ENCODE measurements at regions not wholly inside any gene's neighbourhood (a gene's known extent, or its start where the extent isn't known, plus 50 kb on each side); places are given as distances from the start of the nearest gene placed in this dataset.
A peak's percentile ranks its signal among the peaks of the same experiment; 100 is the strongest.
"Not testable (repeated sequence)": the region's sequence is repeated elsewhere in the genome, so short reads cannot be mapped to it uniquely, and the experiment has no call there.

DNA sequence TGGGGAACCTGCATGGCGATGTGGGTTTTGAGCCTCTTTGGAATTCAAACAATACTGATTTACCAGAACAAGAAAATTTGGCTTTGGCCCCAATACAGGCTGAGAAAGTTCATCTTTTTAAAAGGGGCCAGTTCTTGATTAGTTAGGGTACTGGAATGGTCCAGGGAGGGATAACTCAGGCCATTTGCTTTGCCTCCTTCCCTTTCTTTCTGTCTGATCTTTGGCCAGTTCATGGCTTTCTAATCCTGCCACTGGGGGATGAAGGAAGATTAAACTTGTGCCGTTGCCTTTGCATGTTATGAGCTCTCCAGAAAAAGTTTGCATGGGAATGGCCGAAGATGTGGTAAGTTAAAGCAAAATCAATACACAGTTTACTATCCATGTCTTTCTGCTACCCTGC is 78.4 kb downstream of the ADAMTS15 start:
- no peak for DNase-seq

DNA sequence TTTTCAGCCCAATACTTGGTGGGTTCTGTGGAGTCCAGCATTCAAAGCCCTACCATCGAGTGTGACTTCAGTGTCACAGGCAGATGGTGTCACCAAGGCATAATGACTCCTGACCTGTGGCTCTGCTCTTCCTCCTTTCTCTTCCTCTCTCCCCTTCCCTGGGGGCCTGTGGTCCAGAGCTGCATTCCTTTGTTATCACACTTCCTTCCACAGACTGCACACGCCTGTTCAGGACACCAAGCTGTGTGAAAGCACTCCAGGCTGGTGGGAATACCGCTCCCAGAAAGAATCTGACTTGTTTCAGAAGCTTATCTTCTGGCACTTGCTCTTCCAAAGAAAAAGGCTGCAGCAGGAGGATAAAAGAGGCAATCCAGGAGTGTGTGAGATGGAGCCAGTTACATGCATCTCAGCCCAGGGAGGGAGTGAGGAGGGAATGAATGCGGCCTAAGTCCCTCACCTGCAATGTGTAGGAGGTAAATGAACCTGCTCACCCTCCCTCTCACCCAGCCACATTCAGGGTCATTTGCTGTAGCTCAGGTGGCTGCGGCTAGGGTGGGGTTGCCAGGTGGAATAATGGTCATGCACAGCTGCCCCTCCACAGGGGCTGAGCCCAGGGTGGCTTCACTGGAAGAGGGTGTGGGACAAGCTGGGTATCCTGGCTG is 79.3 kb downstream of the ADAMTS15 start:
- DNase-seq = peak; percentile 47 to 64 (median 60)

DNA sequence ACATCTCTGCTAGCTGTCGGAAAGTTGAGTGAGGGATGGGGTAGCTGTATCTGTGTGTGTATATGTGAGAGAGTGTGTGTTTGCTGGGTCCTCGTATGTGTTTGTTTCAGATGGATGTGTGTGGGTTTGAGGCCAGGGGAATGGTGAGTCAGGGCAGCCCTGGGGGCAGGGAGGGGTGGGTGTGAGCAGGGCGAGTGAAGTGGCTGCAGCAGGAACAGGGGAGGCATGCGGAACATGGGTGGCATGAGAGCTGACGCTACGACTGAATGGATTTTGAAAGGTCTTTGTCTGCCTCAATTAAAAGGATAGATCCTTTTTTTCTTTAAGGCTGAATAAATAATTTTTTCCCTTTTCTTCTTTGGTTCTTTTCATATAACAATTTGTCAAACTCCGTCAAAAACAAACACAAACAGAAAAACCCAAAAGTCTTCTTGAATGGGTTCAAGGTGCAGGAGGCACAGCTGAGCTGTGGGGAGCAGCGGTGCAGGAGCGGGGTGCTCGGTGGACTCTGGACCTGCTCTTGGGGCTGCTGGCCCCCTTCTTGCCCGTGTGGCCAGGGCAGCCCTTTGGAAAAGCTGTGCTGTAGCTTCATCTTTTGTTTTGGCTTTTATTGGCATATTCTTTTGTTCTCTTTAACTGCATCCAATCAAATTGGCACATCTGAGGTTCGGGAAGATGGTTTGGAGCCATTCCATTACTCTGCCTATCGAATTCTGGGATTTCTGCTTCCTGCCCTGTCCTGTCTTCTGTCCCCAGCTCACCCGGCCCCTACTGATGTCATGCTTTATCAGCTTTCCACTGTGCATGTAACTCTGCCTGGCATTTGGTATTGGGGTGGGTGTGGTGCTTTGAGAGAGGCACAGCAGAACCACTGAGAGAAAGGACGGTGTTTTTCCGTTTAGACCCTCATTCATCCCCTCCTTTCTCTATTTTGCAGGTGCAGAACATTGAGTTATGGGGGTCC is 80.1 kb downstream of the ADAMTS15 start:
- DNase-seq = no peak

DNA sequence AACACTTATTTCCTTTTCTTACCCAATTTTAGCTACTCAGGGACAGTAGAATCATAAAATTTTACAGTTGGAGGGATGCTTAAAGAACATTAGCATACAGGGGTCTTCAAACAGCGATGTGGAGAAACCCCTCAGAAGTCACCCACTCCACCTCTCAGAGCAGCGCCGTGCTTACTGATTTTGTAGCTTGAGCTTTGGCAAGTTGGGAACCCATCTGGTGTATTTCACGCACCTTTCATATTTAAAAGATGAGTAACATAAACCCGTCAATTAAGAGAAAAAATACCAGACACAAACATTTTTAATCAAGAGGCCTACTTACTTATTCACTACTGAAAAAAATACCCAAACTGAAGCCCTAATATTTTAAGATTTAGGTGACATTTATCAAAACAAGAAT is 80.9 kb downstream of the ADAMTS15 start:
- DNase-seq = no peak

DNA sequence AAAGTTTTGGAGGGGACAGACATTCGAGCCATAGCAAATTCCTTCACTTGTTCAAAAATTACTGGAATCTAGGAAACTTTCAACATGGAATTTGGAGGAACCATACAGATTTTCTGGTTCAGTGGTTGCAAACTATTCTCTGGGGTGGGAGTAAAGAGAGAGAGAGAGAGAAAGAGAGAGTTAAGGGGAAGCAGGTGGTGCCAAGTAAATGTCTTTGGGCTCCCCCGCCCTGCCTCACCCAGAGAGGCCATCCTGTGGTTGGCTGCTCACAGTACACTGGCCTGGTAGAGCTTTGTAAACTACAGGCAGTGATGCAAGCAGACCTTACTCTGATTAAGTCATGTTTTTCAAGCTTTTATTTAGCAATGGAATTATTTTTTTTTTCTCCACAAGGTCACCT is 82.6 kb downstream of the ADAMTS15 start:
- peak in 1 of 4 experiments; percentile 7 for DNase-seq

DNA sequence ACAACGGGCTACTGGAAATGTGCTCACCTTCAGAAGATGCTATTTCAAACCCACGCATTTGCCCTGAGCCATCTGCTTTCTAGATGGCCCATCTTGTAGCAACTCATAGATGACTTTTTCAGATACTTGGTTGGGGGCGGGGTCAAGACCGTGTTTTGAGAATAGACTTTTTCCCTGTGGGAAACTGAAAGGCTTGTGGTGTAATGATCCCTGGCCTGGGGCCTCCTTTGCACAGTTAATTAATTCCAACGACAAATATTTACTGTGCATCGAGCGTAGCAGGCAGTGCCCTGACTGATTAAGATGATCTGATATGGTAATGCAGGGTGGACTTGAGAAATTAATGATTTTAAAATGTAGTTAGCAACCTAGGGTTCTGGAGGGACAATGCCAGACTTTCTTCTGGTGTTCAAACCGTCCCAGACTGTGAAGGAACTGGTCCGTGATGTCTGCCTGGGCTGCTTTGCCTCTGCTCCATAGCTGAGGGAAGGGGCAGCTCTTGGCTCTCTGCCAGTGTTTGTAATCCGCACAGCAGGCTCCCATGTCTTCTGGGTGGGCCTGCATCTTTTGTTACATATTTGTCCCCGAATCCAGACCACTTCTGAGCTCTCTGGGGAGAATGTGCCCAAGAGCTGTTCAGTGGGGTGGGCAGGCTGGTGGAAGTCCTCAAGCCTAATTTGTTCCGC is 84.8 kb downstream of the ADAMTS15 start:
- DNase-seq = no peak

DNA sequence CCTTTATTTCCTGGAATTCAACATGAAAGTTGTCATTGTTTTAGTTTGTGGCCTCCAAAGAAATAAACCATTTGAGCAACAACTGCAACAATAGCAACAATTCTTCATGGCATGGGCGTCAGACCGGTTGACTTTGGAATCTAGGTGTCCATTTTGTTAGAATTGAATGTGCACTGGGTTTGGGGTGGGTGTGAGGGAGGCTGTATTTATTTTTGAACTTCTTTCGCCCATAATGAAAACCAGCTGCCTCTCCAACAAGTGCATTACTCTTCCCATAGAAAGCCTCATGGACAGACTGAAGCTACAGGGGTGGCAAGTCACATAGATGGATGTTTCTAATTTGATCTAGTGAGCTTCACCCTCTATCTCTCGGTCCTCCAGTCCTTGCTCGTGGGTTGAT is 85.4 kb downstream of the ADAMTS15 start:
- no peak for DNase-seq

DNA sequence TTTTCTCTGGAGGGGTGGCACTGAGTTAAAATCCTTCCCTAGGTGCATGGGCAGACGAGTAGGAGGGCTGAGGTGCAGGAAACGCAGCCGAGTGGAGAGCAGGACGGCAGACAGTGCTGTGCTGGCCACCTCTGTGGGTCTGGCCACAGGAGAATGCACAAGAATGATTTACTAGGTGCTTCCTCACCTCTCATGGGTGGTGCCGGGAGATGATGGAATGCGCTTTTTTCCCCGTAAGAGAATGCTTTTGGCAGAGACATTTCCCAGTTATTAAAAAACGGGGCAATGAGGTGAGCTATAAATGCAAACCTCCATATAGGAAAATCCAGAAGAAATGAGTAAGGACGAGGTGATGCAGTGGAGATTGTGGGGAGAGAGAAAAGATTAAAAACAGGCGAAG is 86.1 kb downstream of the ADAMTS15 start:
- DNase-seq = no peak

DNA sequence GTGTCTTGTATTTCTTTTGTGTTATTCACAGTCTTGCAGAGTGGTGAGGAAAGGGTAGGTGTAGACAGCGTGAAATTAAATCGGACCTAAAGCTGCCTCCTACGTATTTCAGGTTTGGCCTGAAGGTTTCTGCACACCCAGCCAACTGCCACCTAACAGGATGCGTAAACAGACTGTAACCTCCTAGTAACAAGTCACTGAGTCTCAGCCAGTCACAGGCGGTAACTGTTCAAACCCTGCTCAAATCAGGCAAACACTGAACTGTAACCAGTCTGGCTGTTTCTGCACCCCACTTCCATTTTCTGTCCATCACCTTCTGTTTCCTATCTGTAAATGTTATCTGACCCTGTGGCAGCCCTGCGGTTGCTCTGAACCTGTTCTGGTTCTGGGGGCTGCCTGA is 87.1 kb downstream of the ADAMTS15 start:
- no peak for DNase-seq

DNA sequence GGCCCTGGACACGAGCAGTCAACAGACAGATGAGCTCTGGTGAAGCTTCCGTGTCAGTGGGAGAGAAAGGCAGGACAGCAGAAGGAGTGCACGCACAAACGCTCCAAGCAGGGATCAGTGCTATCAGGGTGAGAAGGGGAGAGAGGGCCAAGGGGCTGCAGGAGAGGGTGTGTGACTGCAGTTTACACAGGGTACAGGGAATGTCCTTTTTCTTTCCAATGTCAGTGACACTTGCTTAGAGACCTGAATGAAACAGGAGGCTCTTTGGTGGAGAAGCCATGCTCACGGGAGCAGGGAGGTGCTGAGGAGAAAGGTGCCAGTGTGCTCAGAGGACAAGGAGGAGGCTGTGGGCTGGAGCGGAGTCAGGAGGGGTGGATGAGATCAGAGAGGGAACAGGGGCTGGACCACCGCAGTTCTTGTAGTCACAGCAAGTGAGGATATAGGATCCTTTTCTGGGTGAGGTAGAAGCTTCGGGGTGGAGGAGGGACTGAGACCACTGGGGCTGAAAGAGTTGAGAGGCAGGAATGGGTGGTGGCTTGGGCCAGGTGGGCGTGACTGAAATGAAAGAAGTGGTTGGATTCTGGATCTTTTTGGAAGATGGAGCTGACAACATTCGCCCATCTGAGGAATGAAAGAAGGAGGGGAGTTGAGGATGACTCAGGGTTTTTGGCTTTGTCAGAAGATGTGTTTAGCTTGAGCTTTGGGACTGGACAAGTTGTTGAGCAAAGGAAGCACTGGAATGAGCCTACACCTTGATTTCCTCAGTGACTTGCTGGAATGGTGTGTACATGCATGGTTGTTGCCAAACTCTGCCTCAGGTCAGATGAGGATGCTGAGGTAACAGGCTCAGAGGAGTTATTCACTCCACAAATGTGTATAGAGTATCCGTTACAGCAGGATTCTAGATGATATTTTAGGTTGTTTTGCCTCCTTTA is 87.9 kb downstream of the ADAMTS15 start:
- DNase-seq = no peak

DNA sequence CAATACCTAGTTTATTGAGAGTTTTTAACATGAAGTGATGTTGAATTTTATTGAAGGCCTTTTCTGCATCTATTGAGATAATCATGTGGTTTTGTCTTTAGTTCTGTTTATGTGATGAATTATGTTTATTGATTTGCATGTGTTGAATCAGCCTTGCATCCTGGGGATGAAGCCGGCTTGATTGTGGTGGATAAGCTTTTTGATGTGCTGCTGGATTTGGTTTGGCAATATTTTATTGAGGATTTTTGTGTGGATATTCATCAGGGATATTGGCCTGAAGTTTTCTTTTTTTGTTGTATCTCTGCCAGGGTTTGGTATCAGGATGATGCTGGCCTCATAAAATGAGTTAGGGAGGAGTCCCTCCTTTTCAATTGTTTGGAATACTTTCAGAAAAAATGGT is 91.2 kb downstream of the ADAMTS15 start:
- not testable (repeated sequence) for DNase-seq

DNA sequence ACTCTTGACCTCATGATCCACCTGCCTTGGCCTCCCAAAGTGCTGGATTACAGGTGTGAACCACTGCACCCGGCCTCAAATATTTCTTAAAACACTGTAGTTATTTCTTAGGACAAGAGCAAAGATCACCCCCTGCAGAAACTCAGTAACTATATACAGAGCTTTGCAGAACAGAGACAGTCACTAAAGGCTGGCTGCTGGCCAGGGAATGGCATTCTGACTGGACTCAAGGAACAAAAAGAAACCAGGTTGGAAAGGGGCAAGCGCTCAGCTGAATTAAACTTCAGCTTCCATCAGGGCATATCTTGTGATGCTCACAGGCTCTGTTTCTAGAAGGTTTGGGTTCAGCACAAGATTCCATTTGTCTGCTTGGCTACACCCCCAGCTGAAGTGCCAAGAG is 95.8 kb downstream of the ADAMTS15 start:
- DNase-seq = no peak

DNA sequence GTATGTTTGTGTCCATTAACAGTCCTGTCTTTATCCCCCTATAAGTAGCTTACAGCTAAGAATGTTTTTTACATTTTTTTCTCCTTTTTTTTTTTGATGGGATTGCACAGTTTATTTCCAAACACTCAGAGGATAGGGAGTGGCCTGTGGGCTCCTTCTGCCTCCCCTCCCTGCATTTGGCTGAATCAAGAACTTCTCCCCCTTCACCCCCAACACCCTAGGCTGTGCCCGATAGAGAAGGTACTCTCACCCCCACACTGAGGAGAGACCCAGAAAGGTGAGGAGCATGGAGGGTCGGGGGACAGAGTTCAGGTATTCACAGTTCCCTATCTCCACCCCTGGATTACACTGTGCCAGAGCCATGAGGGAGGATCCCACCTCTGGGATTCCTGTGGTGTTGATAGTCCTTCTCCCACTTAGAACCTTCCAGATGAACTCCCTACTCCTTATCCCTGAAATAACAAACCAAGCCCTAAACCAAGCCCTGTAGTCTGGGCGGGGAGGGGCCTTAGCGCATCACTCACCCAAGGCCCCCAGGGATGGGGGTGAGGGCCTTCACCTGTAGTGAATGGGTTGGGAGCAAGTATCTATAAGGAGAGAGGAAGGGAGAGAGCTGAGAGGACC is 97.1 kb downstream of the ADAMTS15 start:
- no peak for DNase-seq

DNA sequence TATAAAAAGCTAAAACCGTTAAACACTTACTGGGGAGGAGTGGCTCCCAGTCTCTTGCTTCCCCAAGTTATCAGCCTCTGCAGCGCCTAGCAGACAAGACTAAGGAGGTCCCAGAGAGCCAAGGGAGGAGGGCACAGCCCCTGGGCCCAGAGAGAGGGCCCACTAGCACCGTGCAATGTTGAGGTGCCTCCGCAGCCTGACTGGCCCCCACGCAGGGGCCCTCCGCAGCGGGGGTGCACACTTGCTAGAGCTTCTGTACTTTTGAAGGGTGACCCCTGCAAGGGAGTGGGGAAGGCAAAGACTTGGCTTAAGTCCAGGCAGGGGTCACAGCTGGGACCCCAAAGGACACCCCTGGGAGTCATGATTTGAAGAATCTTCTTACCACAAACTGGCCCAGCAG is 98.0 kb downstream of the ADAMTS15 start:
- no peak for DNase-seq

DNA sequence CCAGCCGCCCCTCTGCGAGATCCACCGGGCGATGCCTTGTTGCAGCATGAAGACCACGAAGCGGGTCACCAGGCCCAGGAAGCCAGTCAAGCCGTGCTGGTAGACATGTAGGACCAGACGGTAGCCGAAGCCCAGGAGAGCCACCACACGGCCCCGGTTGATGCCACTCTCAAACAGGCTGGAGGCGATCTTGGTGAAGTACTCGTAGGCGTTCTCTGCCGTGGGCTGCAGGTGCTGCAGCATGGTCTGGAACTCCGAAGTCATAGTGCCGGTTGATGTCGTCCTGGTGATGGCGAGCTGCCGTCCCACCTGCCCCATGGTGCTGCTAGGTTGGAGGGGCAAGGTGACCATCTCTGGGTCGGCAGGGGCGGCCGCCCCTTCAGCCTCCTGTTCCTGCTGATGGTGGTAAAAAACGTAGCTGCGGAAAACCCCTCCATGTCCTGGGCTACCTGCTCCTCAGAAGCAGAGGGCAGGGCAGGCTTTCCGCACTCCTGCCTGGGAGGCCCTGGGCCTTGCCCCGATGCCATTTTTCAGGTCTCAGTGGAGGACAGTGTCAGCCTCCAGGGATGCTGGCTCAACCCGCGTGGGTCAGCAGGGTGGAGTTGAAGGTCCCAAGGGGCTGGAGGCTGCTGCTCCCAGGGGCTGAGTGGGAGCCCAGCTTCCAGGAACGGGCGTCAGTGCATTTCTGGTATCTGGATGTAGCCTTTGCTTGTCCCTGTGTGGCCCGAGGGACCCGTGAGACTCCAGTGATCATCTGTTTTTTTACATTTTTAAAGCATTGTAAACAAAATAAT is 98.7 kb downstream of the ADAMTS15 start:
- DNase-seq = no peak

DNA sequence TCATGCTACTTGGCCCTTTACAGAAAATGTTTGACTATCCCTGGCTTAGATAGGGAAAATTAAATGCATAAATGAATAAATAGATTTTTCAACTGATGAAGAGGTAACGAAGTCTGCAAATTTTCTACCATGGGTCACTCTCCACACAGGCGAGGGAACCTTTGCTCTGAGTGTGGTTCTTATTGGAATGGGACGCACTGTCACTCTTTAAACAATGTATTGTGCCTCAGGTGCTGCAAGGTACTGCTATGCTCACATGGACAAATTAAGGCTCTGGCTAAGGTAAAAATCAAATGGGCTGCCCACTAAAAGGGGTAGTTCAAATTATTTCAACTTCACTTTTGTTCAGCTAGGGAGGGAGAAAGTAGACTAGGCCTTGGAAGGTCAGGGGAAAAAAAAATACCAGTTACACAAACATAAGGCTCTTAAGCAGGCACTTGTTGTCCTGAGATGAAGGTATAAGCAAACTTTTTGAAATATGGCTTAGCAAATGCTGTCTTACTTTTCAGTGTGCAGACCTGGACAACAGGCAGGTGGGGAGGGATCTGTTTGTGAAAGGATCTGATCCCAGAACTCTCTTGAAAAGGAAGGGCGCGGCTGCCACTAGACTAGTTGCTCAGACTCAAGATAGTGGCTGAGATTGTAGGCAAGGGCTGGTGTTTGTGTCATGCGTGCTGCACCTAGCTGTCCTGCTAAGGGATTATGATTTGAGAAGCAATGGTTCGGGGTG is 99.5 kb downstream of the ADAMTS15 start:
- no peak for DNase-seq

DNA sequence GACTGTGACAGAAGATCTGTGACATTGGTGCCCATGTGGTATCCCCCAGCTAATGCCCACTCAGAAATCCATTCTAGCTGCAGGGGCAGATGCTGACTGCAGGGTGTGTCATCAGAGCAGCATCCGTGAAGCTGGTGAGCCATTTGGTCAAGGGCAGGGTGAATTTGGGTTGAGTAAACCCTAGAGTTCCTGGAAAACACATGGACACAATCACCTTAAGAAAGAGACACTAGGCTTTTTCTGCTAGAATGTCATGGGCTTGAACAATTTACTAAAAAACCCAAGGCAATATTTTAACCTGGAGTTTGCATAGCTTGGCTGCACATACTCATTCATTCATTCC is 100.0 kb downstream of the ADAMTS15 start:
- no peak for DNase-seq

DNA sequence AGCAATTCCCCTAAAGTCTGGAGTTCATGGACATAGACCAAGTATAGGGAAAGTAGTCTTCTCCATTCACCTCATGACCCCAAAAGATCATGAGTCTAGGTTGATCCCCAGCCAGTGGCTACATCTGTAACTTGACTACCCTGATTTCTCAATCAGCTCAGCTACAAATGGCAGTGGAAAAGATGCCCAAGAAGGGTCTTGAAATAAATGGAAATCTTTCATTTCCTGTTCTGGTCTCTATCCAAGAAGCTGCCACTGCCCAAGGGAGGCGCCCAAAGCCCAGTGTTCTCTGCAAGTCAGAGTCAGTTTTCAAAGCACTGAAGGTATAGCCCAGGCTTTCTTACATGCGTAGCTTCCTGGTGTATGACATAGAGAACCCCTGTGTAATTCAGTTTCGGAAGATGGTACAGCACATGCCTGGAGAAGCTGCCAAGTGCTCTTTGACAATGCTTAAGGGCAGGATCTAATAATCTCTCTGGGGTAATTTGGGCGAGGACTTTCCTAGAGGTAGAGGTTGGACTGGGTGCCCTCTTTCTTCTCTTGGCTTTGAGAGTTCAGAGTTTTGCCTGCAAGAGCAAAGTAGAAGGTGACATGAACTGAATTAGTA is 101.1 kb downstream of the ADAMTS15 start:
- DNase-seq = peak in 2 of 4 experiments; percentile 8 to 14

DNA sequence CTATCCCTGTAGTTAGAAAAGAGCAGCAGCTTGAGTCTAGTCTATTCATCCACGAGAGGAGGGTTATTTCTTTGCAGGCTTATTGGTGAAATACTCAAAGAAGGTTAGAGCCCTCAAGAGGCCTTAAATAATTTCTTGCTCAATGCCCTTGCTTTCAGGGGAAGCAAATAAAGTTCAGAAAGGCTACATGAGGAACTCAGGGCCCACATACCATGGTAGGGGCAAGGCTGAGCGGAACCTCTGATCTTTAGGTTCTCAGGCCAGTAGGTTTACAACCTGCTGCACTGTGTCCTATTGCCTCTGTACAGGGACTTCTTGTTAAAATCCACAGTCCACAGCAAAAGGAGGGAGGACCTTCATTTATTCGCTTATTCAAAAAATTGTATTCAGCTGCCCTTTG is 101.7 kb downstream of the ADAMTS15 start:
- peak; percentile 13 to 59 (median 46) for DNase-seq

DNA sequence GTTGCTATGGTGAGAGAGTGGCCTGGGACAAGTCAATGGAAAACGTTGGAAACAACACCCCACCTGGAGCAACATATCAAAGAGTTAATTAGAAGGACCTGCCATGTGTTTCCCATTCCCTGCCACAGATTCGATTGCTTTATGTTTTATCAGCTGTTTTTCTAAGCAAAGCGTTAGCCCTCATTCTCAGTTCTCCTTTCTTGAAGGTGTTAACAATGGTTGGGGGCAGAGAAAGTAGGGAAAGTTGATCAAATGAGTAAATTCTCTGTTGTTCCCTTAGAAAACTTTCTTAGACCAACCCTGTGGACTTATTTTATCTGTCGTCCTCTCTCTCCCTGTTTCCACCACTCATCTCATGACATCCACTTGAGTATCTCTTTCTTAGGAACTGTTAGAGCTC is 102.5 kb downstream of the ADAMTS15 start:
- DNase-seq = peak in 1 of 4 experiments; percentile 19
